Posterior cingulate gyrus (tissue), 11 donors: ENCODE measurements at regions not wholly inside any gene's neighbourhood (a gene's known extent, or its start where the extent isn't known, plus 50 kb on each side); places are given as distances from the start of the nearest gene placed in this dataset.
A peak's percentile ranks its signal among the peaks of the same experiment; 100 is the strongest.
"Not testable (repeated sequence)": the region's sequence is repeated elsewhere in the genome, so short reads cannot be mapped to it uniquely, and the experiment has no call there.

Experiments
- DNase-seq, 10 donors: peaks; one replicate each; pipeline versions ENCODE4 v3.0.0 to v3.0.0-alpha.2; 2020 to 2021; ENCODE audit warnings: mixed read lengths in 3 of 10
- intact Hi-C: fragments of 100-400 bp; cut with DNase I; formaldehyde crosslinking; loops from one replicate; pipeline ENCODE4 v1.15.1; 2023

DNA sequence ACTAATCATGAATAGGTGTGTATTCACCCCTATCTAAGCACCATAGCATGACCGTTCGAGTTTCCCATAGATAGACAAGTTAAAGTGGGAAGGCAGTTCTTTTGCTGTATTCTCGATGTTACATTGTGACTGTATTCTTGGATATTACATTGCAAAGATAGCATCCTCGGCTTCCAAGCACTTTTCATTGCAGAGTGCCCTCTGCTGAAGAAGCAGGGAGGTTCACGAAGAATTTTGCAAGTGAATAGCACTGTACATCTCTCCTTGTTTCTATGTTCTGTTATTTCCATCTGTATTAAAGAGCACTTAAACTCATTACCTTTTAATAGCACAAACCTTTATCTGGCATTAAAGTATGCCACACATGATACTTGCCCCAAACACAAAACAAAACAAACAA, 426.7 kb upstream of the ARX start:
- peak in 3 of 10 donors; percentile 1 to 61 (median 6) for DNase-seq
- intact Hi-C loops = no loop called here

DNA sequence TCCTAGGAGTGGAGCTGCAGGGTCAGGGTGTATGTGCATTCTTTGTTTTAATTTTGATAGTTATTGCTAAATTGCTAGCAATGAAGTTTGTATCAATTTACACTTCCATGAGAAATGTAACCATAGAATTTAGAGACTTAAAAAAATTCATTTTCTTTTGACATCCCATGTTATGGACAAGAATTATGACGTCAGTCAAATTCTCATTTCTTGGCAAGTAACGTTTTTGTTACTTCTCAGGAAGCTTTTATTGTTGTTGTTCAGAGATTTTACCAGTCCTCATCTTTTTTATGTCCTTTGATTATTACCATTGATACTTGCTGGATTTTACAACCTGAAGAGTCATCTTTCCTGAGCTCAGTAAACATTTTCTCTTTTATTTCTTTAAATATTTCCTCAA, 417.5 kb upstream of the ARX start:
- intact Hi-C loops = no loop called here
- DNase-seq = no peak

DNA sequence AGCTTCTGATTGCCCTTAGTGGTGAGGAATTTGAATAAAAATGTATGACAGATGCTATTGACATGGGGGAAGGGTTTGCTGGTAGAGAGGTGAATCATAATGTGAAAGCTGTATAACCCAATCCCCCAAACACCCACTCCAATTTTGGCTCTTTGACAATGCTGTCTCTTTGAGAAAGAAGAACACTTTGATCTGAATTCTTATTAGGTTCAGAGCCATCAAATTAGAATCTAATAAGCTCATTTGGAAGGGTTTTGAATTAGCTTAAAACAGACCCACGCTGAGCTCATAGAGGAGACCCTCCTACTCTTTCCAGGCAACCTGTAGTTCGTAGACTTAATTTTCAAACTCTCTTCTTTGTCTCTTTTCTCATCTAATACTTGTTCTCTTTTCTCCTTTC, 416.6 kb upstream of the ARX start:
- intact Hi-C loops = no loop called here
- no peak for DNase-seq

DNA sequence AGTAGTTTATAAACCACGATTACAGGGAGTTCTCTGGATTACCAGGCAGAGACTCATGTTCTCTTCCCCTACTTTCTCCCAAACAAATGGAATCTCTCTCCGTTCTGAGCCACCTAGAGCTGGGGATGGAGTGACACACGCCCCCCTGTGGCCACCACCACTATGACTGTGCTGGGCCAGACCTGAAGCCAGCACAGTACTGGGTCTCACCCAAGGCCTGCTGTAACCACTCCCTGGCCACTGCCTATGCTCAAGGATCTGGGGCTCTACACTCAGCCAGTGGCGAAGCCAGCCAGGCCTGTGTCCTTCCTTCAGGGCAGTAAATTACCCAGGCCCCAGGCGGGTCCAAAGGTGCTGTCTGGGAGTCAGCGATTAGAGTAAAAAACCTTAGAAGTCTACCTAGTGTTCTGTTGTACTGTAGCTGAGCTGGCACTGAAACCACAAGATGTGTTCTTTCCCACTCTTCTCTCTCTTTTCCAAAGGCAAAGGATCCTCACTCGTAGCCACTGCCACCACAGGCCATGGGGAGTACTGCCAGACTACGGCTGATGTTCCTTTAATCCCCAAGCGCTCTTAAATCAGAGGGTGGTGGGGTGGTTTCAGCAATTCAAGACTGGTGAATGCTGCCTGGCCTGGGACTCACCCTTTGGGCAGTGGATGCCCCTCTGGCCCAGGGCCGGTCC, 412.2 kb upstream of the ARX start:
- intact Hi-C loops = no loop called here
- DNase-seq = peak in 4 of 10 donors; percentile 21 to 50 (median 34)

GRCh38 chrX:25404163-25404562, 388.4 kb upstream of the ARX start:
- intact Hi-C loops = not testable (repeated sequence)
- DNase-seq = peak in 1 of 10 donors; percentile 23

DNA sequence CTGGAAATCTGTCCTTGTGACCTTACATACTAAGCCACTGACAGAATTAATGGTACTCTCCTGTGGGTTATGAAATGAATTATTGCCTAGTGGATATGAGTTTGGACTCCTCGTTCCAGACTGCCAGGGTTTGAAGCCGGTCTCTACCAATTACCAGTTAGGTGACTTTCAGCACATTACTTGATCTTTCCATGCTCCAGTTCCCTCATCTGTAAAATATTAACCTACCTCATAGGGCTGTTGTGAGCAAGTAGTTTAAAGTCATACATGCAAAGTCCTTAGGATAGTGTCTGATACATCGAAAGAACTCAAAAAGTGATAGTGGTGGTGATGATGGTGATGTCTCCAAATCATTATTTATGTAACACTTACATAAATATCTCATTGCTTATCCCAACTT, 373.5 kb upstream of the ARX start:
- intact Hi-C loops = no loop called here
- no peak for DNase-seq

DNA sequence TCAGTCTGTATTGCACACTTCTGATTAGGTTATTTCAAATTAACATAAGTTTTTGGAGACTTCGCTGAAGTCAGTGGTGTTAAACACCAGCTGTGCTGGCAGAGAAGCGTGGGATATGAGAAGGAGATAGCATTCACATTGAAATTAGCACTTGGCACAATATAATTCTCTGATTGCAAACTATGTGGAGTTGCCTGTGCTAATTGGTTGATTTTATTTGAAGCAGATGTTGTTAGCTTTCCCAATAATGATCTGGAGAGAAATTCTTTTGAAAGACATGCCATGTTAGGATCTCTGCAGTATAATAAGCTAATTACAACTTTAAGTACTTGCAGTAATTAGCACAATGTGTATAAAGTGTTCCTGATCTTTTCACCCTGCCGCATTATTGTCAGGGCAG, 367.4 kb upstream of the ARX start:
- no peak for DNase-seq

GRCh38 chrX:25356456-25356855, 340.7 kb upstream of the ARX start:
- intact Hi-C loops = no loop called here
- no peak for DNase-seq

More for the DNA sequence above, 367.4 kb upstream of the ARX start:
- intact Hi-C loops = no loop called here

- intact Hi-C loops = no loop called here
- DNase-seq = peak in 6 of 10 donors; percentile 13 to 82 (median 34)
Observed at GRCh38 chrX:25344161-25344936, 328.6 kb upstream of the ARX start.

GRCh38 chrX:25343060-25343459, 327.3 kb upstream of the ARX start:
- intact Hi-C loops = no loop called here

DNA sequence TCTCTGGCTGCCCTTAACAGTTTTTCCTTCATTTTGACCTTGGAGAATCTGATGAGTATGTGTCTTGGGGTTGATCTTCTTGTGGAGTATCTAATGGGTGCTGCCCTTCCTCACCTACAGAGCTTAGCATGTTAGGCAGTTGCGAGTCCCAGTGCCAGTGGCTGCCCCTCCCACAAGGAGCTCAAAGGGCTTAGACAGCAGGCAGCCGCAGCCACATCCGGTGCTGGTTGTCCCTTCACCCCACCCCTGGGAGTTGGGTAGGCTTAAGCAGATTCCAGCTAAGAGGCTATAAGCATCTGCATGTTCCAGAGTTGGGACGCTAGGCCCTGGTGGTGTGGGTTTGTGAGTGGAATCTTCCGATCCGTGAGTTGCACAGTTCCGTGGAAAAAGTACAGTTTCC, 322.1 kb upstream of the ARX start:
- intact Hi-C loops = no loop called here
- no peak for DNase-seq

More at GRCh38 chrX:25343060-25343459, 327.3 kb upstream of the ARX start:
- DNase-seq = no peak

DNA sequence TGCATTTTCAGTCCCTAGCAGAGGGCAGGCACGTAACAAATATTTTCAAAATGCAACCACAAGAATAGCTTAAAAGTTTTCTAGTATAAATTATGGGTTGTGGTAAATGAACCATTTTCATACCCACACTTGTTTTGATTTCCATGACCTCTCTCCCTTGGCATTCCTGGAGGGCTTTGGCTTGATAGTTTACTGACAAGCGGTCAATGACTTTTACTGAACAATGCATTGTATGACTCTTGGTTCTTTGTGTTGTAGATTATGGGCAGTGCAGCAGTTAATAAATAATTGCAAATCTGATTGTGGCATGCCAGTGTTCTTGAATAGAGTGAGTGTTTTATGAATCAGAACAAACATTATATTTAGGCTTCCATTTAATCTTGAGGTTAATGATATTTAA, 285.2 kb upstream of the ARX start:
- intact Hi-C loops = no loop called here
- no peak for DNase-seq

GRCh38 chrX:25296850-25297249, 281.1 kb upstream of the ARX start:
- intact Hi-C loops = no loop called here
- no peak for DNase-seq

DNA sequence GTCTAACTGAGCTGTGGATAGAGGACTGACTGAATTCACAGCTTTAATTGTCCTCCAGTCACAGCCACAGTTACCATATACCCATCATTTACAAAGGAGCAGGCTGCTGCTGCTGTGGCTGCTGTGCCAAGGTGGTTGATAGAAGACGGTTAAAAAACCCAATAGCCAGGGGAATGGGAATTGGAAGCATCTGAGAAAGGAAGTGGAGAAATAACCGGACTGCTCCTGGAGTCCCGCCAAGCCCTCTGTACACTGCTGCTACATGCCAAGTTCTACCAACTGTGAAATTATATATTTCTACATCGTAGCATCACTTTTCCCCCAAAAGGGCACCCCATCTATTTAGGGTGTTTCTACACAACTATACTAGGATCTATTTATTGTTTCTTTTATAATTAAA, 279.7 kb upstream of the ARX start:
- DNase-seq = no peak

DNA sequence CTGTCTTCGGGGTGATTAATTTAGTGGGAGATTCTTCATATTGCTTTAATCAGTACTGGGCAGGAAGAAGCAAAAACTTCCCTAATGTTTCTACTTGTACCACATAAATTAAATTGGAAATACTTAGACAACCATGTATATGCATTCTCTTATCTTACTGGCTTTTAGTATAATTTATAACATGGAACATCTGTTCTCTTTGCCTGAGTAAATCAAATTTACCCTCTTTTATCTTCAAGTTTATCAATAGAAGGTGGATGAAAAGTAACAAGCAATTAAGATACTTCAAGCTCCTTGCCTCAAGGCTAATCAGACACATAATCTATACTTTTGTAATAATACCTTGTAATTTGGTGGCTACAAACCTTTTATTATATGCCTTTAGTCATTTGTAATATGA, 274.4 kb upstream of the ARX start:
- intact Hi-C loops = no loop called here
- DNase-seq = no peak

More for the DNA sequence above, 279.7 kb upstream of the ARX start:
- intact Hi-C loops = no loop called here

DNA sequence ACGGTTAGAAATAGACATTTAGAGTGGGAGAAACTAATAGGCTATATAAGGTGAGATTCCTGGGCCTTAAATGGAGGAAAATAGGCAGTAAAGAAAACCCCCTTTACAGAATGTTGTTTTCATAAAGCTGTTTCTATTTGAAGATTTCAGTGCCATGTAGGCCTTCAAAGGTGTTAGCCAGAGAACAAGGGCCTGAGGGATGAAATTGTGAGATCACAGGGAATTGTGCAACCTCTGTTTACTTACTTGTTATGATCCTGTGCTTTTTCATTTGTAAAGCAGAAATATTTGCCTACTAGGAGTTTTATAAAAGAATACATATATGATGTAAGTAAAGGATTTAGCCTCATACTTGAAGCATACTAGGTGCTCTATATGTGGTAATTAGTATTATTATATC, 272.9 kb upstream of the ARX start:
- no peak for DNase-seq

GRCh38 chrX:25287521-25287920, 271.8 kb upstream of the ARX start:
- intact Hi-C loops = no loop called here

More for the DNA sequence above, 272.9 kb upstream of the ARX start:
- intact Hi-C loops = no loop called here

GRCh38 chrX:25285598-25285997, 269.8 kb upstream of the ARX start:
- no peak for DNase-seq
- intact Hi-C loops = no loop called here

More at GRCh38 chrX:25287521-25287920, 271.8 kb upstream of the ARX start:
- DNase-seq = no peak

- DNase-seq = no peak
- intact Hi-C loops = no loop called here
Observed at GRCh38 chrX:25279510-25279909, 263.7 kb upstream of the ARX start.

- DNase-seq = no peak
- intact Hi-C loops = no loop called here
Observed at GRCh38 chrX:25278341-25278740, 262.6 kb upstream of the ARX start.

- intact Hi-C loops = no loop called here
- no peak for DNase-seq
Observed at GRCh38 chrX:25277574-25277973, 261.8 kb upstream of the ARX start.

DNA sequence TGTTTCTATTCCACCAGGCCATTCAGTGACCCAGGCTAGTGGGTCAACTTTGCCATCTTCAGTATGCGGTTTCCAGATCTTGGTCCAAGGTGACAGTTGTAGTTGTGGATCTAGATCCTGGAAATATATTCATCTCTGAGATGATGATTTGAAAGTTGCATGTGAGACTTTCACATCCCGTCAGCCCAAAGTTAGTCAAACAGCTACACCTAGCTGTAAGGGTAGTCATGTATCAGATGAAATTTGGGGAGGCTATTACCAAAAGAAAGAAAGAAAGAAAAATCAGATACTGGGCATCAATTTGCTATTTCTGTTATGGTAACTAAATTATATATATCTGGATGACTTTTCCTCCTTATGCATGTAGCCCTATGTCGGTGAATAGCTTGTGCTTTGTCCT, 259.4 kb upstream of the ARX start:
- intact Hi-C loops = no loop called here
- DNase-seq = no peak
